ENCODE measurements at regions not wholly inside any gene's neighbourhood (a gene's known extent, or its start where the extent isn't known, plus 50 kb on each side); places are given as distances from the start of the nearest gene placed in this dataset.

GRCh38 chr4:72975488-72975784, 94.1 kb downstream of the COX18 start:
- no peaks in the 10 kb centered on the region for H4K20me1 ChIP-seq (ENCODE audit: control insufficient read depth, insufficient read depth, insufficient read length)
- Mint-ChIP-seq H3K4me3 (no peak overlapping the region), H3K27me3 (ENCODE audit: low read depth) (no peaks in the 10 kb centered on the region), H3K4me1 (no peaks in the 10 kb centered on the region), H3K36me3 (ENCODE audit: insufficient read depth in 1 of 3, low read depth in 3 of 3) (no peaks in the 10 kb centered on the region), H3K9me3 (no peaks in the 10 kb centered on the region), H3K27ac (no peak overlapping the region)
- no peak overlapping the region for H2BK120ac ChIP-seq (ENCODE audit: low read depth, low read length, poor library complexity, severe bottlenecking)
- no peaks in the 10 kb centered on the region for H3K9me3 ChIP-seq (ENCODE audit: control insufficient read depth, low read depth, low read length)
- no peak overlapping the region for H3K4me2 ChIP-seq (ENCODE audit: insufficient read depth, insufficient read length, low read length)
- no peak overlapping the region for H2BK15ac ChIP-seq (ENCODE audit: low read depth, low read length)
- H2BK5ac ChIP-seq (ENCODE audit: insufficient read length, low read length) = no peak overlapping the region
- H3K27ac ChIP-seq (ENCODE audit: insufficient read length, low read depth, low read length) = no peak overlapping the region
- H2BK12ac ChIP-seq (ENCODE audit: insufficient read length, low read depth, low read length) = no peak overlapping the region
- H3K4ac ChIP-seq (ENCODE audit: low read depth, low read length) = no peak overlapping the region
- no peak overlapping the region for H3K14ac ChIP-seq (ENCODE audit: insufficient read depth, low read length)
- TF ChIP-seq, protein P1, sequence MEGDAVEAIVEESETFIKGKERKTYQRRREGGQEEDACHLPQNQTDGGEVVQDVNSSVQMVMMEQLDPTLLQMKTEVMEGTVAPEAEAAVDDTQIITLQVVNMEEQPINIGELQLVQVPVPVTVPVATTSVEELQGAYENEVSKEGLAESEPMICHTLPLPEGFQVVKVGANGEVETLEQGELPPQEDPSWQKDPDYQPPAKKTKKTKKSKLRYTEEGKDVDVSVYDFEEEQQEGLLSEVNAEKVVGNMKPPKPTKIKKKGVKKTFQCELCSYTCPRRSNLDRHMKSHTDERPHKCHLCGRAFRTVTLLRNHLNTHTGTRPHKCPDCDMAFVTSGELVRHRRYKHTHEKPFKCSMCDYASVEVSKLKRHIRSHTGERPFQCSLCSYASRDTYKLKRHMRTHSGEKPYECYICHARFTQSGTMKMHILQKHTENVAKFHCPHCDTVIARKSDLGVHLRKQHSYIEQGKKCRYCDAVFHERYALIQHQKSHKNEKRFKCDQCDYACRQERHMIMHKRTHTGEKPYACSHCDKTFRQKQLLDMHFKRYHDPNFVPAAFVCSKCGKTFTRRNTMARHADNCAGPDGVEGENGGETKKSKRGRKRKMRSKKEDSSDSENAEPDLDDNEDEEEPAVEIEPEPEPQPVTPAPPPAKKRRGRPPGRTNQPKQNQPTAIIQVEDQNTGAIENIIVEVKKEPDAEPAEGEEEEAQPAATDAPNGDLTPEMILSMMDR (conservative IDR thresholded peaks at IDR 0.05) = no peak
- no peaks in the 10 kb centered on the region for H3K79me2 ChIP-seq (ENCODE audit: insufficient read depth, low read length)
- no peaks in the 10 kb centered on the region for H3K27me3 ChIP-seq (ENCODE audit: insufficient read depth, low read length)
- H3K79me1 ChIP-seq (ENCODE audit: insufficient read depth, low read depth, low read length, poor library complexity, severe bottlenecking) = no peaks in the 10 kb centered on the region
- no peak overlapping the region for H3T11ph ChIP-seq (ENCODE audit: low read length)
- no peak overlapping the region for H4K5ac ChIP-seq (ENCODE audit: insufficient read length, low read depth, low read length)
- H3K56ac ChIP-seq (ENCODE audit: insufficient read length, low read depth, low read length) = no peak overlapping the region
- H2AFZ ChIP-seq (ENCODE audit: low read length) = no peak overlapping the region
- no peak overlapping the region for H4K91ac ChIP-seq (ENCODE audit: insufficient read length, low read depth, low read length)
- no peak overlapping the region for H3K23ac ChIP-seq (ENCODE audit: insufficient read length, low read depth, low read length)
- H3K9ac ChIP-seq (ENCODE audit: extremely low read depth, insufficient read length, low read length) = no peak overlapping the region
- no peak overlapping the region for H2AK5ac ChIP-seq (ENCODE audit: insufficient read length, low read length)
- no peak overlapping the region for H3K18ac ChIP-seq (ENCODE audit: insufficient read length, low read depth, low read length)
- no peak for DNase-seq
- H4K8ac ChIP-seq (replicated peaks; ENCODE audit: insufficient read length, low read depth, low read length) = no peak overlapping the region
- H3K23me2 ChIP-seq (ENCODE audit: insufficient read length, low read depth, low read length, poor library complexity, severe bottlenecking) = no peaks in the 10 kb centered on the region
- H3K4me1 ChIP-seq (ENCODE audit: insufficient read depth, low read length) = no peaks in the 10 kb centered on the region
- H2BK20ac ChIP-seq (ENCODE audit: low read depth, low read length, poor library complexity, severe bottlenecking) = no peak overlapping the region

Data from H9 (cell line).